ENCODE measurements at regions not wholly inside any gene's neighbourhood (a gene's known extent, or its start where the extent isn't known, plus 50 kb on each side); places are given as distances from the start of the nearest gene placed in this dataset.

DNA sequence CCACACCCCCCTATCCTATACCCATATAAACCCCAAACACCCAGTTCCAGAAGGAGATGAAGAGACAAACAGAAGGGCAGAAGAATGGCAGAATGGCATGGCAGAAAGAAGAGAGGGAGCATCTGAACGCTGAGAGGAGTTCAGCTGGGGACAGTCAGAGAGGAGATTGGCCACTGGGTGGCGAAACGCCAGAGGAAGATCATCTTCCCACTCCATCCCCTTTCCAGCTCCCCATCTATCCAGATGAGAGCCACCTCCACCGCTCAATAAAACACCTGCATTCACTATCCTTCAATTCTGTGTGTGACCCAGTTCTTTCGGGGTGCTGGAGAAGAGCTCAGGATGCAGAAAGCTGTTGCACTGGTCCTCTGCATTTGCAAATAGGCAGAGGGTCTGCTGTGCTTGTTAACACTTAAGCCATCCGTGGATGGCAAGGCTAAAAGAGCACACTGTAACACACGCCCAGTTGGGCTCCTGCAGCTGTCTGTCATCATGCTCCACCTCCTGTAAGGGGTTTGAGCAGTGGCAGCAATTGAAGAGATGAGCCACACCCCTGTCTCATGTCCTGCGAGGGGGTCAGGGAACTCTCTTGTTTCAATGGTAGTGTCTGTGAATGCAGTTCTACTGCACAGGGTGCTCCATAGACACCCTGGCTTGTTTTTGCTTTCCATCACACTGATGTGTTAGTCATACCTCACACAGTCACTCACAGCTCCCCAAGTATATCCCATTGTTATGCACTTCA lies 1034.8 kb upstream of the RBFOX1 start:
- no peak for TF ChIP-seq EZH2phosphoT487 (IDR thresholded peaks at IDR 0.05; ENCODE audit: low read depth)
- TF ChIP-seq, protein P1, sequence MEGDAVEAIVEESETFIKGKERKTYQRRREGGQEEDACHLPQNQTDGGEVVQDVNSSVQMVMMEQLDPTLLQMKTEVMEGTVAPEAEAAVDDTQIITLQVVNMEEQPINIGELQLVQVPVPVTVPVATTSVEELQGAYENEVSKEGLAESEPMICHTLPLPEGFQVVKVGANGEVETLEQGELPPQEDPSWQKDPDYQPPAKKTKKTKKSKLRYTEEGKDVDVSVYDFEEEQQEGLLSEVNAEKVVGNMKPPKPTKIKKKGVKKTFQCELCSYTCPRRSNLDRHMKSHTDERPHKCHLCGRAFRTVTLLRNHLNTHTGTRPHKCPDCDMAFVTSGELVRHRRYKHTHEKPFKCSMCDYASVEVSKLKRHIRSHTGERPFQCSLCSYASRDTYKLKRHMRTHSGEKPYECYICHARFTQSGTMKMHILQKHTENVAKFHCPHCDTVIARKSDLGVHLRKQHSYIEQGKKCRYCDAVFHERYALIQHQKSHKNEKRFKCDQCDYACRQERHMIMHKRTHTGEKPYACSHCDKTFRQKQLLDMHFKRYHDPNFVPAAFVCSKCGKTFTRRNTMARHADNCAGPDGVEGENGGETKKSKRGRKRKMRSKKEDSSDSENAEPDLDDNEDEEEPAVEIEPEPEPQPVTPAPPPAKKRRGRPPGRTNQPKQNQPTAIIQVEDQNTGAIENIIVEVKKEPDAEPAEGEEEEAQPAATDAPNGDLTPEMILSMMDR (IDR thresholded peaks at IDR 0.05; ENCODE audit: low read depth, low read length): no peak
